ENCODE measurements at regions not wholly inside any gene's neighbourhood (a gene's known extent, or its start where the extent isn't known, plus 50 kb on each side); places are given as distances from the start of the nearest gene placed in this dataset.
"Not testable (repeated sequence)": the region's sequence is repeated elsewhere in the genome, so short reads cannot be mapped to it uniquely, and the experiment has no call there.

DNA sequence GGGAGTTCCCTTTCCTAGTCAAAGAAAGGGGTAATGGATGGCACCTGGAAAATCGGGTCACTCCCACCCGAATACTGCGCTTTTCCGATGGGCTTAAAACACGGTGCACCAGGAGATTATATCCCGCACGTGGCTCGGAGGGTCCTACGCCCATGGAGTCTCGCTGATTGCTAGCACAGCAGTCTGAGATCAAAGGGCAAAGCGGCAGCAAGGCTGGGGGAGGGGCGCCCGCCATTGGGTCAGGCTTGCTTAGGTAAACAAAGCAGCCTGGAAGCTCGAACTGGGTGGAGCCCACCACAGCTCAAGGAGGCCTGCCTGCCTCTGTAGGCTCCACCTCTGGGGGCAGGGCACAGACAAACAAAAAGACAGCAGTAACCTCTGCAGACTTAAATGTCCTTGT lies 683.3 kb upstream of the MIR17HG start:
- DNase-seq, result not testable (repeated sequence)

- DNase-seq, result no peak
Measured at GRCh38 chr13:90673746-90674145, 673.7 kb upstream of the MIR17HG start.

GRCh38 chr13:90675129-90675528 lies 672.4 kb upstream of the MIR17HG start:
- no peak for DNase-seq

DNA sequence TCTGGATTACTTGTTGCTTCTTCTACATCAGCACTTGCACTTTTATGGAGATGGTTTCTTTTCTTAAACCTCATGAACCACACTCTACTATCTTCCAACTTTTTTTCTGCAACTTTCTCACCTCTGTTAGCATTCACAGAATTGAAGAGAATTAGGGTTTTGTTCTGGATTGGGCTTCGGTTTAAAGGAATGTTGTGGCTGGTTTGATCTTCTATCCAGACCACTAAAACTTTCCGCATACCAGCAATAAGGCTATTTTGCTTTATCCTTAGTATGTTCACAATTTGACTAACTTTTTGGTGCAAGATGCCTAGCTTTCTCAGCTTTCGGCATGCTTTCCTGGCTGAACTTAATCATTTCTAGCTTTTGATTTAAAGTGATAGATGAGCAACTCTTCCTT lies 666.7 kb upstream of the MIR17HG start:
- no peak for DNase-seq

- no peak for DNase-seq
Measured at GRCh38 chr13:90683711-90684131, 663.8 kb upstream of the MIR17HG start.

DNA sequence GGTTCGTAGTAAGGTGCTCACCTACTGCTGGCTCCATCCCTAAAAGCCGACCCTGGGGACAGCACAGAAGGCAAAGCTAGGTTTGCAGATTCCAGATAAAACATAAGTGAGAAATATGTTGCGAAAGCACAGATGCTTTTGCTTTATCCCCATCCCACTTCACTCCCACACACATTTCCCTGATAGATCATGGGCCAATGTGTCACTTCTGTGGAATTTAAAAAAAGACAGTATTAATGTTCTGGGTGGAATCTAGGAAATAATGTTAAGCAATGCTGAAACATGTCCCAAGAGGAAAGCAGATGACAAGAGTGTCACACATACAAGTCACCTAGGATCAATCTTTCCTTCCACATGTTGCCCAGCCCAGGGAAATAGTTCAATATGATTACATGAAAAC lies 661.0 kb upstream of the MIR17HG start:
- no peak for DNase-seq

DNA sequence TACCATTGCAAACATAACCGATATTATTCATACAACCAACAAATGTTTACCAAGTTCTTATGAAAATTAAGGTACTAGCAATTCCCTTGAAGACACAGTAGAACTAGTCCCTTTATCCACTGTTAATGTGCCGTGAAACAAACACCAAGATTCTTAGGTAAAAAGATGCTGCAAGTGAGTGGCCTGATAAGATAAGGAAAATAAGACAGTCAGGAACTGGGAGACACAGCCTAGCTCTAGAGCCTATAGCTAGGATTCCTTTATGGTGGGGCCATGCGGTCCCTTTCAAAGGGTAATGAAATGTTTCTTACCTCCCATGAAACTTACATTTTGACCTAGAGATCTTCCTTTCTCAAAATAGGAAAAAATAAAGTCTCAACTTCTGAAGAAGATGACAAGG lies 658.4 kb upstream of the MIR17HG start:
- no peak for DNase-seq

- no peak for DNase-seq
Measured at GRCh38 chr13:90690458-90691080, 656.9 kb upstream of the MIR17HG start.

DNA sequence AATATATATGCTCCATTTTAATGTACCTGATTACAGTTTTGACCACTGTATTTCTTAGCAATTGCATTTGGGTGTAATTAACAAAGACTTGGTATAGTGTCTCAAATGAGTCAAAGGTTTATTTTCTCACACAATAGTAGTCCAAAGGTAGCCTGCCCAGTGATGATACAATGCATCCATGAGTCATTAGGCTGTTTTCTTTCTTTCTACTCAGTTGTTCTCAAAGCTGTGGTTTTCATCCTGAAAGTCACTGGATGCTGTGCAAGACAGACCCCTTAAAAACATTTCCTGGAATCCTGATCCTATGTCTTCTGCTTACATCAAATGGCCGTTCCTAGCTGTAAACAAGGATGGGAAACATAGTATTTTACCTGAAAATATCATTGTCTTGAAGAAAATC lies 651.2 kb upstream of the MIR17HG start:
- no peak for DNase-seq

DNA sequence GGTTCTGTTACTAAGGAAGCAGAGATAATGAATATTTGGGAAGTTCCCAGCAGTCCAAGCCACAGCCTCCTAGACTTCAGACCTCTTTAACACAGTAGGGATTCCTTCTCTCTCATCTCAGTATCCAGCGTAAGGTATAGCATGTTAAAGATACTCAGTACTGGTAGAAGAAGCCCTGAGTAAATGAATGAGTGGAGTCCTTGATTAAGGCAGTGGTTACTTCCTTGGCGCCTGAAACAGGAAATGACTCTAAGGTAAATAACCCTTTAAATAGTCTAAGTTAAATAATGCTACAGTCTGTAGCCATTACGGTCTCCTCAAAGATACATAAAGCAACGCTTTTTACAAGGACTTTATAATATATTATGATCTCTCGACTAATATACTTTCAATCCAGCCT lies 650.8 kb upstream of the MIR17HG start:
- no peak for DNase-seq

DNA sequence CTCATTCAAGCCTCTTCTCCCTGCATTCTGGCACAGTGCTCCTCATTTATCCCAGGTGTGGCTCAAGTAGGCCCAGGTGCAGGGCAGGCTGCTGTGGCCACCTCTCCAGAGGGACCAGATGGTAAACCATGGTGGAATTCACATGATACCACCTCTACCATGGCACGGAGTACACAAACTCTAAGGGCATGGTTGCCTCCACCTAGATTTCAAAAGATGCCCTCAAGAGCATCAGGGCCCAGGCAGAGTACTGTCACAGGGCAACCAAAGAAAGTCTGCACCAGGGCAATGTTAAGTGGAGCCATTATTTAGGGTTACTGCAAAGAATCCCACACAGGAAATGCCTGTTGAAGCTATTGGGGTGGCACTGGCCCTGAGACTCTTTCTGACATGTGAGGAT lies 647.1 kb upstream of the MIR17HG start:
- DNase-seq, result no peak

DNA sequence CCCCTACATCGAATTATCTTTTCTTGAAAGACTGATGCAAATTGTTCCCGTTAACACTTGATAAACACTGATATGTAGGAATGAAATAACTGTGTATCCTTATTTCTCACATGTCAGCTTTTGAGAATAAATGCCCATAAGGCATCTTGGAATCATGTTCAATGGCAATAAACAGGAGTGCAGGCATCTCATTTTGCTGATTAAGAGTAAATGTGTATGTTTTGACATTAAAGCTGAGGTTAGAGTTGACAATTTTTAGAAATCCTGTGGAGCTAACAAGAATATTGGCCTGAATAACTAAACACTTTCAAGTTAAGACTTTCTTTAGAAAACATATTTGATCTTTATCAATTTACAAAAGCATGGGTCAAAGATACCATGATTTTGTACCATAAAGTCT lies 646.2 kb upstream of the MIR17HG start:
- no peak for DNase-seq

DNA sequence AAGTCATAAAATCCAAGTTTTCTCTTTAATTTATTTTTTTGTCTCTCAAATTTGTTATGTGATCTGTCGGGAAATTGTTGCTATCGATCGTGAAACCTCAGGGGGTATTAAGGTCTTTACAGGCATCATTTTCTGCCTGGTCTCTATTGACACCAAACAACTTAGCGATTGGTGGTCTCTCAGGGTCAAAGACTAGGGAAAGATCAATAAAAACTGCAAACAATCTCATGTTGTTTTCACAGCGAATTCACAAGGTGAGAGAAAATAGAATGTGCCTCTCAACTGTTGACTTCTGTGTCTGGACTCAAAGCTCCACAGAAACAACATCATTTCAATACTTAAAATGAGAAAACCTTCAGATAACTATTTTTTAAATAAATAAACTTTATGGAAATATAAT lies 645.4 kb upstream of the MIR17HG start:
- DNase-seq, result no peak

- no peak for DNase-seq
Measured at GRCh38 chr13:90706631-90707030, 640.9 kb upstream of the MIR17HG start.

DNA sequence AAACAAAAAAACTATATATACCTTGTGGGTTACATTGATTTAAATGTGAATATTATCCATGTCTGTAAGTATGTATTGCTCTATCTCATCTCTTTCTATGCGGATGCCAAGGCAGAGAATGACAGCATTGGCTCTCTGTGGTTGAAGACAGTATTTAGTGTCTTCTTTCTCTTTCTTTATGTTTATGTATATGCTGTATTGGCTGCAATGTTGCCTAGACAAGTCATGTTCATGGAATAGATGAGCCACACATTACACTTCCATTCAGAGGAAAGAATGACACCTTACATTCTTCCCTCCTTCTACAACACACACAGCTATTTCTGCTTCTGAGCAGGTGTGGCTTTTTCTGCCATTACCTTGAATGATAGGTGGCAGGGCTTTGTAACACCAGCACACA lies 639.4 kb upstream of the MIR17HG start:
- DNase-seq, result no peak

GRCh38 chr13:90709319-90709718 lies 638.2 kb upstream of the MIR17HG start:
- DNase-seq, result no peak

DNA sequence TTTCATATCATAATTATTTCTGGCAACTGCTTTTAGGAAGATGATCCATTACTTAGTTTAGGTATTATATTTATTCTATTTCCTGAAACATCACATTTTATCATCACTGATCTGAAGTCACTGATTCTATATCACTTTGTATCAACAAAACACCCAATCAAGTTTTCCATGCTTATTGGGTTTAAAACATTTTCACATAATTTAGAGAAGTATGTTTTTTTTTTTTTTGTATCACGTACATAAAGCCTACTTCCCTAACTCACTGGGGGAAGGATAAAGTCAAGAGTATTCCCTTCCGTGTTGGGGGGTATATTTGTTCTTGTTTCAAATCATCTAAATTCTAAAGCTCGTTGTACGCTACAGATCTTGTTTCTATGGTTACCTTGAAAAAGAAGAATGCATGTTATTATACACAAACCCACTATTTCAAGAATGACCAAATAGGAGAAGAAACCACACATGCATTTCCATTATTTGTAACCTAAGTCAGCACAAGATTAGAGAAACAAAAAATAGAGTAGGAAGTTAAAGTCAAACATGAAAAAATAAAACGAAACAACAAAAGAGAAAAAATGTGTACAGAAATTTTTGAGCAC lies 637.2 kb upstream of the MIR17HG start:
- DNase-seq, result no peak

GRCh38 chr13:90713441-90714133 lies 633.9 kb upstream of the MIR17HG start:
- DNase-seq, result no peak

GRCh38 chr13:90715485-90715884 lies 632.0 kb upstream of the MIR17HG start:
- DNase-seq, result no peak

GRCh38 chr13:90717451-90717936 lies 630.0 kb upstream of the MIR17HG start:
- DNase-seq, result no peak

GRCh38 chr13:90719461-90719860 lies 628.0 kb upstream of the MIR17HG start:
- DNase-seq, result no peak

DNA sequence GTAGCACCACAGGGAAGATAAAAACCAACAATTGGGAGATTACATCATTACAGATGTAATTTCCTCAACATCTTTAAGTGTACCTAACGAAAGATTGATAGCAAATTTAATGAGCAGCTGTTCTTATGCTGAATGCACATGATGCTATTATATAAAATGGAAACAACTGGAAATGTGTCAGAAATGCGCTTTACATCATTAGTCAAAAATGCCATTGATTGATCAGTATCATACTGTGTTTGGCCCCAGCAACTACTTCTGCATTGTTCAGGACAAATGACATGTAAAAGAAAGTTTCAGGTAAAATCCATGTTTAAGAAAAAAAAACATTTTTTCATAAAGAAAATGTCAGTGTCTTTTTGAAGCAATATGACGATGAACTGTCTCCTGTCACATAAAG lies 625.5 kb upstream of the MIR17HG start:
- DNase-seq, result no peak

- no peak for DNase-seq
Measured at GRCh38 chr13:90723381-90723780, 624.1 kb upstream of the MIR17HG start.

GRCh38 chr13:90726375-90726774 lies 621.1 kb upstream of the MIR17HG start:
- DNase-seq, result no peak

Measured in AML-193 (cell line).